ENCODE measurements at regions not wholly inside any gene's neighbourhood (a gene's known extent, or its start where the extent isn't known, plus 50 kb on each side); places are given as distances from the start of the nearest gene placed in this dataset.

DNA sequence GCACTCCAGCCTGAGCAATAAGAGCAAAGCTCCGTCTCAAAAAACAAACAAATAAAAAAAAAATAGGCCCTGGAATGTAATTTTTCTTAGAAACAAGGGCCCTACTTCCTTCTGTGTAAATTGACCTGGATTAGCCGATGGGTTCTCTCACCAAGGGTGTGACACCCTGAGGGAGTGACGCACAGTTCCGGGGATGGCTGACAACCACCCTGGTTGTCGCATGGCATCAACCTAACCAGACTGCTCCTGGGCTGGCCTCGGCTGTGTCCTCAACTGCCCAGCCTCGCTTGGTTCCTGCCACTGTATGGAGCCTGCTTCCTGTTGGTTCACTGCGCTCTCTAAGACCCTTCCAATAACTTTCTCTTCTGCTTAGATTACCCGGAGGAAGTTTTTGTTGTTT is 51.2 kb upstream of the SPATA31D4 start:
- TF ChIP-seq CTCF (IDR thresholded peaks at IDR 0.05; ENCODE audit: insufficient read depth, missing control alignments): no peak
- no peak for DNase-seq (ENCODE audit: insufficient read length, low spot score)
- no peak for FAIRE-seq

Data from D721Med (cell line).